ENCODE measurements at regions not wholly inside any gene's neighbourhood (a gene's known extent, or its start where the extent isn't known, plus 50 kb on each side); places are given as distances from the start of the nearest gene placed in this dataset.

DNA sequence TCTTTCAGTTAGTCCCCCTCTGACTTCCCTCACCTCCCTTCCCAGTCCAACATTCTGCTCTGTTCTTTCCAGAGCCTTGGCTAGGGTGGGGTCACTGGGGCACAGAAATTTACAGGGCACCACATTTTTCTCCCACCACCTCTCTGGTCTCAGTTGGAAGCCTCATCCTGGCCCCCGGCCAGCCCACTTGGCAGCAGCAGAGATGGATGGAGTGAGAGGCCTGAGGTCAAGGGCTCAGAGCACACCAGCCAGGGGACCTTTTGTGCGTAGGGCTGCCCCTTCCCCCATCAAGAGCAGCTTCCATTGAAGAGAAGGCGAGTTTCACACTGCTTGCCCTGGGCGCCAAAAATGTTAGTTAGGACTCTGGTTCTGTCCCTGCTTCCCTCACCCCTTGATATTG is 230.9 kb downstream of the SOX3 start:
- TF ChIP-seq, protein P1, sequence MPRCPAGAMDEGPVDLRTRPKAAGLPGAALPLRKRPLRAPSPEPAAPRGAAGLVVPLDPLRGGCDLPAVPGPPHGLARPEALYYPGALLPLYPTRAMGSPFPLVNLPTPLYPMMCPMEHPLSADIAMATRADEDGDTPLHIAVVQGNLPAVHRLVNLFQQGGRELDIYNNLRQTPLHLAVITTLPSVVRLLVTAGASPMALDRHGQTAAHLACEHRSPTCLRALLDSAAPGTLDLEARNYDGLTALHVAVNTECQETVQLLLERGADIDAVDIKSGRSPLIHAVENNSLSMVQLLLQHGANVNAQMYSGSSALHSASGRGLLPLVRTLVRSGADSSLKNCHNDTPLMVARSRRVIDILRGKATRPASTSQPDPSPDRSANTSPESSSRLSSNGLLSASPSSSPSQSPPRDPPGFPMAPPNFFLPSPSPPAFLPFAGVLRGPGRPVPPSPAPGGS (IDR thresholded peaks at IDR 0.05) = no peak
- TF ChIP-seq EHF (CRISPR knock-in tag; IDR thresholded peaks at IDR 0.05) (no peak), RAD21 (conservative IDR thresholded peaks at IDR 0.05 in 1 of 2, IDR thresholded peaks at IDR 0.05 in 1 of 2) (no peak), BHLHE40 (IDR thresholded peaks at IDR 0.05; ENCODE audit: low read depth, low read length) (no peak), JUN (IDR thresholded peaks at IDR 0.05) (no peak), HOXB13 (CRISPR knock-in tag; IDR thresholded peaks at IDR 0.05; ENCODE audit: low read depth) (no peak), EP300 (IDR thresholded peaks at IDR 0.05) (no peak), POLR2A (IDR thresholded peaks at IDR 0.05; ENCODE audit: low read length) (no peak), RCOR1 (IDR thresholded peaks at IDR 0.05; ENCODE audit: low read depth, low read length) (no peak), RNF2 (IDR thresholded peaks at IDR 0.05; ENCODE audit: borderline replicate concordance, low read depth) (no peak), JUNB (IDR thresholded peaks at IDR 0.05) (no peak)
- TF ChIP-seq, protein P2, sequence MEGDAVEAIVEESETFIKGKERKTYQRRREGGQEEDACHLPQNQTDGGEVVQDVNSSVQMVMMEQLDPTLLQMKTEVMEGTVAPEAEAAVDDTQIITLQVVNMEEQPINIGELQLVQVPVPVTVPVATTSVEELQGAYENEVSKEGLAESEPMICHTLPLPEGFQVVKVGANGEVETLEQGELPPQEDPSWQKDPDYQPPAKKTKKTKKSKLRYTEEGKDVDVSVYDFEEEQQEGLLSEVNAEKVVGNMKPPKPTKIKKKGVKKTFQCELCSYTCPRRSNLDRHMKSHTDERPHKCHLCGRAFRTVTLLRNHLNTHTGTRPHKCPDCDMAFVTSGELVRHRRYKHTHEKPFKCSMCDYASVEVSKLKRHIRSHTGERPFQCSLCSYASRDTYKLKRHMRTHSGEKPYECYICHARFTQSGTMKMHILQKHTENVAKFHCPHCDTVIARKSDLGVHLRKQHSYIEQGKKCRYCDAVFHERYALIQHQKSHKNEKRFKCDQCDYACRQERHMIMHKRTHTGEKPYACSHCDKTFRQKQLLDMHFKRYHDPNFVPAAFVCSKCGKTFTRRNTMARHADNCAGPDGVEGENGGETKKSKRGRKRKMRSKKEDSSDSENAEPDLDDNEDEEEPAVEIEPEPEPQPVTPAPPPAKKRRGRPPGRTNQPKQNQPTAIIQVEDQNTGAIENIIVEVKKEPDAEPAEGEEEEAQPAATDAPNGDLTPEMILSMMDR (IDR thresholded peaks at IDR 0.05) = no peak
- TF ChIP-seq, protein P3, sequence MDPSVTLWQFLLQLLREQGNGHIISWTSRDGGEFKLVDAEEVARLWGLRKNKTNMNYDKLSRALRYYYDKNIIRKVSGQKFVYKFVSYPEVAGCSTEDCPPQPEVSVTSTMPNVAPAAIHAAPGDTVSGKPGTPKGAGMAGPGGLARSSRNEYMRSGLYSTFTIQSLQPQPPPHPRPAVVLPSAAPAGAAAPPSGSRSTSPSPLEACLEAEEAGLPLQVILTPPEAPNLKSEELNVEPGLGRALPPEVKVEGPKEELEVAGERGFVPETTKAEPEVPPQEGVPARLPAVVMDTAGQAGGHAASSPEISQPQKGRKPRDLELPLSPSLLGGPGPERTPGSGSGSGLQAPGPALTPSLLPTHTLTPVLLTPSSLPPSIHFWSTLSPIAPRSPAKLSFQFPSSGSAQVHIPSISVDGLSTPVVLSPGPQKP (IDR thresholded peaks at IDR 0.05; ENCODE audit: low read depth, low read length) = no peak
- TF ChIP-seq, protein P4, sequence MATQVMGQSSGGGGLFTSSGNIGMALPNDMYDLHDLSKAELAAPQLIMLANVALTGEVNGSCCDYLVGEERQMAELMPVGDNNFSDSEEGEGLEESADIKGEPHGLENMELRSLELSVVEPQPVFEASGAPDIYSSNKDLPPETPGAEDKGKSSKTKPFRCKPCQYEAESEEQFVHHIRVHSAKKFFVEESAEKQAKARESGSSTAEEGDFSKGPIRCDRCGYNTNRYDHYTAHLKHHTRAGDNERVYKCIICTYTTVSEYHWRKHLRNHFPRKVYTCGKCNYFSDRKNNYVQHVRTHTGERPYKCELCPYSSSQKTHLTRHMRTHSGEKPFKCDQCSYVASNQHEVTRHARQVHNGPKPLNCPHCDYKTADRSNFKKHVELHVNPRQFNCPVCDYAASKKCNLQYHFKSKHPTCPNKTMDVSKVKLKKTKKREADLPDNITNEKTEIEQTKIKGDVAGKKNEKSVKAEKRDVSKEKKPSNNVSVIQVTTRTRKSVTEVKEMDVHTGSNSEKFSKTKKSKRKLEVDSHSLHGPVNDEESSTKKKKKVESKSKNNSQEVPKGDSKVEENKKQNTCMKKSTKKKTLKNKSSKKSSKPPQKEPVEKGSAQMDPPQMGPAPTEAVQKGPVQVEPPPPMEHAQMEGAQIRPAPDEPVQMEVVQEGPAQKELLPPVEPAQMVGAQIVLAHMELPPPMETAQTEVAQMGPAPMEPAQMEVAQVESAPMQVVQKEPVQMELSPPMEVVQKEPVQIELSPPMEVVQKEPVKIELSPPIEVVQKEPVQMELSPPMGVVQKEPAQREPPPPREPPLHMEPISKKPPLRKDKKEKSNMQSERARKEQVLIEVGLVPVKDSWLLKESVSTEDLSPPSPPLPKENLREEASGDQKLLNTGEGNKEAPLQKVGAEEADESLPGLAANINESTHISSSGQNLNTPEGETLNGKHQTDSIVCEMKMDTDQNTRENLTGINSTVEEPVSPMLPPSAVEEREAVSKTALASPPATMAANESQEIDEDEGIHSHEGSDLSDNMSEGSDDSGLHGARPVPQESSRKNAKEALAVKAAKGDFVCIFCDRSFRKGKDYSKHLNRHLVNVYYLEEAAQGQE (IDR thresholded peaks at IDR 0.05) = no peak

All from A549 (cell line).